ENCODE measurements at regions not wholly inside any gene's neighbourhood (a gene's known extent, or its start where the extent isn't known, plus 50 kb on each side); places are given as distances from the start of the nearest gene placed in this dataset.

DNA sequence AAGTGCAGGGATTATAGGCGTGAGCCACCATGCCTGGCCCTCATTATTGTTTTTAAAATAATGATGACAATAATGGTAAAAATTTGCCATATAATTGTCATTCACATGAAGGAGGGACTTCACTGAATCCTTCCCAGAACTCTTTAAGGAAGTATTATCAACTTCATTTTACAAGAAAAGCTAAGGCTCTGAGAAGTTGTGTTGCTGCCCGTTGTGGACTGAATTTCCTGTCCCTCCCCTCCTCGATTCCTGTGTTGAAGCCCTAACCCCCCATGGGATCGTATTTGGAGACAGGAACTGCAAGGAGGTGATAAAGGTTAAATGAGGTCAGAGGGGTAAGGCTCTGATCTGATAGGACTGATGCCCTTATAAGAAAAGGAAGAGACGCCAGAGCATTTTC, 458.0 kb downstream of the HAPSTR1 start:
- Histone ChIP-seq H2AFZ (ENCODE audit: low read depth, low read length) (no peak overlapping the region), H3K27me3 (ENCODE audit: control insufficient read depth in 2 of 2, insufficient read depth in 2 of 2, low read length in 2 of 2) (peaks cover 0 to 2% of the 10 kb centered on the region in 2 experiments; a peak in 2 of 5 replicates), H3K79me2 (ENCODE audit: control insufficient read depth, insufficient read depth, low read length) (no peaks in the 10 kb centered on the region), H3K4me2 (ENCODE audit: insufficient read depth, low read length) (no peak overlapping the region), H3K4me3 (no peak overlapping the region), H4K20me1 (replicated peaks; ENCODE audit: control insufficient read depth, insufficient read depth, low read length) (no peaks in the 10 kb centered on the region), H3K4me1 (replicated peaks in 1 of 2; ENCODE audit: control insufficient read depth in 2 of 2, insufficient read depth in 2 of 2, low read length in 2 of 2) (no peaks in the 10 kb centered on the region), H3K9me3 (replicated peaks; ENCODE audit: control insufficient read depth, insufficient read depth, low read depth, low read length) (no peaks in the 10 kb centered on the region), H3K36me3 (ENCODE audit: control insufficient read depth, insufficient read depth, low read length) (no peaks in the 10 kb centered on the region), H3K9ac (ENCODE audit: insufficient read depth in 1 of 2, low read depth in 2 of 2, low read length in 2 of 2) (no peak overlapping the region), H3K9me1 (ENCODE audit: control insufficient read depth, insufficient read depth, low read length) (no peaks in the 10 kb centered on the region), H3K27ac (ENCODE audit: extremely low read depth, low read depth, low read length) (no peak overlapping the region)
- BruUV-seq (replicated peaks), result no TSS peak
- ChIA-PET POLR2A (no interaction called here), CTCF (ENCODE audit: low intra/inter-chr PET ratio) (no interaction called here)
- TF ChIP-seq ZNF239 (CRISPR knock-in tag; IDR thresholded peaks at IDR 0.05) (peak; percentile 91), HNRNPH1 (optimal IDR thresholded peaks at IDR 0.05; ENCODE audit: low read depth, low read length) (no peak), U2AF2 (optimal IDR thresholded peaks at IDR 0.05; ENCODE audit: low read depth, low read length) (no peak), CBX3 (IDR thresholded peaks at IDR 0.05; ENCODE audit: borderline replicate concordance in 1 of 2, low read length in 2 of 2) (no peak)
- DNase-seq (ENCODE audit: extremely low read depth in 1 of 4, low spot score in 3 of 4), result no peak
- in situ Hi-C loops (cut with MboI) (no loop called here), intact Hi-C loops (cut with micrococcal nuclease) (no loop called here)
- no peak for ATAC-seq
- 0% methylated on average over 5 of the region's 5 CpGs for WGBS (ENCODE audit: insufficient coverage, low coverage, missing lambda C conversion rate)
- FAIRE-seq, result no peak

DNA sequence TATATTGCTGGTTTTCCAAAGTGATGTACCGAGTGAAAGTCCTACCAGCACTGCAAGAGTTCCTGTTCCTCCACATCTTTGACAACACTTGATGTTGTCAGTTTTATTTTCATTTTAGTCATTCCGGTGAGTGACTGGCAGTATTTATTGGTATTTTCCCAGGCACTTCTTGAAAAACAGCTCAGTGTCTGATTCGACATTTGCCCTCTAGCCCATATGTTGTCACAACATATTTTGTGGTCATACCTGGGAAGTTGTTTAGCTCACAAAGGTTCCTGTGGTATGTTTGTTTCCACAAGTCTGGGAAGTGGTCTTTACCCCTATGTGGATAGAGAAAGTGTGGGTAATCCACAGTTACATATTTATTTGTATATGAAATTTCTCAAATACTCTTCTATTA, 463.6 kb downstream of the HAPSTR1 start:
- no peak overlapping the region for H3K4me2 ChIP-seq (ENCODE audit: insufficient read depth, low read length)
- H3K9me1 ChIP-seq (ENCODE audit: control insufficient read depth, insufficient read depth, low read length), result peaks cover 3% of the 10 kb centered on the region
- H3K27me3 ChIP-seq (ENCODE audit: control insufficient read depth in 2 of 2, insufficient read depth in 2 of 2, low read length in 2 of 2), result no peaks in the 10 kb centered on the region; a peak in 2 of 5 replicates
- no peaks in the 10 kb centered on the region for H3K9me3 ChIP-seq (replicated peaks; ENCODE audit: control insufficient read depth, insufficient read depth, low read depth, low read length)
- in situ Hi-C loops (cut with MboI) (no loop called here), intact Hi-C loops (cut with micrococcal nuclease) (no loop called here)
- no peak overlapping the region for H3K27ac ChIP-seq (ENCODE audit: extremely low read depth, low read depth, low read length)
- BruUV-seq (replicated peaks), result no TSS peak
- TF ChIP-seq, protein P1, sequence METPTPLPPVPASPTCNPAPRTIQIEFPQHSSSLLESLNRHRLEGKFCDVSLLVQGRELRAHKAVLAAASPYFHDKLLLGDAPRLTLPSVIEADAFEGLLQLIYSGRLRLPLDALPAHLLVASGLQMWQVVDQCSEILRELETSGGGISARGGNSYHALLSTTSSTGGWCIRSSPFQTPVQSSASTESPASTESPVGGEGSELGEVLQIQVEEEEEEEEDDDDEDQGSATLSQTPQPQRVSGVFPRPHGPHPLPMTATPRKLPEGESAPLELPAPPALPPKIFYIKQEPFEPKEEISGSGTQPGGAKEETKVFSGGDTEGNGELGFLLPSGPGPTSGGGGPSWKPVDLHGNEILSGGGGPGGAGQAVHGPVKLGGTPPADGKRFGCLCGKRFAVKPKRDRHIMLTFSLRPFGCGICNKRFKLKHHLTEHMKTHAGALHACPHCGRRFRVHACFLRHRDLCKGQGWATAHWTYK (CRISPR knock-in tag; IDR thresholded peaks at IDR 0.05), result no peak
- TF ChIP-seq, protein P2, sequence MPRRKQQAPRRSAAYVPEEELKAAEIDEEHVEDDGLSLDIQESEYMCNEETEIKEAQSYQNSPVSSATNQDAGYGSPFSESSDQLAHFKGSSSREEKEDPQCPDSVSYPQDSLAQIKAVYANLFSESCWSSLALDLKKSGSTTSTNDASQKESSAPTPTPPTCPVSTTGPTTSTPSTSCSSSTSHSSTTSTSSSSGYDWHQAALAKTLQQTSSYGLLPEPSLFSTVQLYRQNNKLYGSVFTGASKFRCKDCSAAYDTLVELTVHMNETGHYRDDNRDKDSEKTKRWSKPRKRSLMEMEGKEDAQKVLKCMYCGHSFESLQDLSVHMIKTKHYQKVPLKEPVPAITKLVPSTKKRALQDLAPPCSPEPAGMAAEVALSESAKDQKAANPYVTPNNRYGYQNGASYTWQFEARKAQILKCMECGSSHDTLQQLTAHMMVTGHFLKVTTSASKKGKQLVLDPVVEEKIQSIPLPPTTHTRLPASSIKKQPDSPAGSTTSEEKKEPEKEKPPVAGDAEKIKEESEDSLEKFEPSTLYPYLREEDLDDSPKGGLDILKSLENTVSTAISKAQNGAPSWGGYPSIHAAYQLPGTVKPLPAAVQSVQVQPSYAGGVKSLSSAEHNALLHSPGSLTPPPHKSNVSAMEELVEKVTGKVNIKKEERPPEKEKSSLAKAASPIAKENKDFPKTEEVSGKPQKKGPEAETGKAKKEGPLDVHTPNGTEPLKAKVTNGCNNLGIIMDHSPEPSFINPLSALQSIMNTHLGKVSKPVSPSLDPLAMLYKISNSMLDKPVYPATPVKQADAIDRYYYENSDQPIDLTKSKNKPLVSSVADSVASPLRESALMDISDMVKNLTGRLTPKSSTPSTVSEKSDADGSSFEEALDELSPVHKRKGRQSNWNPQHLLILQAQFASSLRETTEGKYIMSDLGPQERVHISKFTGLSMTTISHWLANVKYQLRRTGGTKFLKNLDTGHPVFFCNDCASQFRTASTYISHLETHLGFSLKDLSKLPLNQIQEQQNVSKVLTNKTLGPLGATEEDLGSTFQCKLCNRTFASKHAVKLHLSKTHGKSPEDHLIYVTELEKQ (CRISPR knock-in tag; IDR thresholded peaks at IDR 0.05), result no peak
- no peaks in the 10 kb centered on the region for H3K4me1 ChIP-seq (replicated peaks in 1 of 2; ENCODE audit: control insufficient read depth in 2 of 2, insufficient read depth in 2 of 2, low read length in 2 of 2)
- FAIRE-seq (no peak), DNase-seq (ENCODE audit: extremely low read depth in 1 of 4, low spot score in 3 of 4) (no peak), ATAC-seq (no peak)
- no peaks in the 10 kb centered on the region for H4K20me1 ChIP-seq (replicated peaks; ENCODE audit: control insufficient read depth, insufficient read depth, low read length)
- CTCF ChIA-PET (ENCODE audit: low intra/inter-chr PET ratio), result no interaction called here
- H2AFZ ChIP-seq (ENCODE audit: low read depth, low read length), result no peak overlapping the region
- WGBS (ENCODE audit: insufficient coverage, low coverage, missing lambda C conversion rate), result 0% methylated on average over 3 of the region's 3 CpGs
- no peaks in the 10 kb centered on the region for H3K79me2 ChIP-seq (ENCODE audit: control insufficient read depth, insufficient read depth, low read length)
- H3K9ac ChIP-seq (ENCODE audit: insufficient read depth in 1 of 2, low read depth in 2 of 2, low read length in 2 of 2), result no peak overlapping the region
- POLR2A ChIA-PET, result no interaction called here
- H3K4me3 ChIP-seq, result no peak overlapping the region
- H3K36me3 ChIP-seq (ENCODE audit: control insufficient read depth, insufficient read depth, low read length), result no peaks in the 10 kb centered on the region
